ENCODE measurements at regions not wholly inside any gene's neighbourhood (a gene's known extent, or its start where the extent isn't known, plus 50 kb on each side); places are given as distances from the start of the nearest gene placed in this dataset.

- TF ChIP-seq POLR2AphosphoS5 (IDR thresholded peaks at IDR 0.05) (peak in 1 of 3 donors; percentile 17), POLR2A (IDR thresholded peaks at IDR 0.05) (no peak)
- TF ChIP-seq, protein P1, sequence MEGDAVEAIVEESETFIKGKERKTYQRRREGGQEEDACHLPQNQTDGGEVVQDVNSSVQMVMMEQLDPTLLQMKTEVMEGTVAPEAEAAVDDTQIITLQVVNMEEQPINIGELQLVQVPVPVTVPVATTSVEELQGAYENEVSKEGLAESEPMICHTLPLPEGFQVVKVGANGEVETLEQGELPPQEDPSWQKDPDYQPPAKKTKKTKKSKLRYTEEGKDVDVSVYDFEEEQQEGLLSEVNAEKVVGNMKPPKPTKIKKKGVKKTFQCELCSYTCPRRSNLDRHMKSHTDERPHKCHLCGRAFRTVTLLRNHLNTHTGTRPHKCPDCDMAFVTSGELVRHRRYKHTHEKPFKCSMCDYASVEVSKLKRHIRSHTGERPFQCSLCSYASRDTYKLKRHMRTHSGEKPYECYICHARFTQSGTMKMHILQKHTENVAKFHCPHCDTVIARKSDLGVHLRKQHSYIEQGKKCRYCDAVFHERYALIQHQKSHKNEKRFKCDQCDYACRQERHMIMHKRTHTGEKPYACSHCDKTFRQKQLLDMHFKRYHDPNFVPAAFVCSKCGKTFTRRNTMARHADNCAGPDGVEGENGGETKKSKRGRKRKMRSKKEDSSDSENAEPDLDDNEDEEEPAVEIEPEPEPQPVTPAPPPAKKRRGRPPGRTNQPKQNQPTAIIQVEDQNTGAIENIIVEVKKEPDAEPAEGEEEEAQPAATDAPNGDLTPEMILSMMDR (IDR thresholded peaks at IDR 0.05 in 8 of 11, conservative IDR thresholded peaks at IDR 0.05 in 3 of 11) = no peak
Observed at GRCh38 chr10:7507887-7508726, 97.3 kb upstream of the SFMBT2 start.

All from spleen (tissue), 7 donors.